ENCODE measurements at regions not wholly inside any gene's neighbourhood (a gene's known extent, or its start where the extent isn't known, plus 50 kb on each side); places are given as distances from the start of the nearest gene placed in this dataset.

DNA sequence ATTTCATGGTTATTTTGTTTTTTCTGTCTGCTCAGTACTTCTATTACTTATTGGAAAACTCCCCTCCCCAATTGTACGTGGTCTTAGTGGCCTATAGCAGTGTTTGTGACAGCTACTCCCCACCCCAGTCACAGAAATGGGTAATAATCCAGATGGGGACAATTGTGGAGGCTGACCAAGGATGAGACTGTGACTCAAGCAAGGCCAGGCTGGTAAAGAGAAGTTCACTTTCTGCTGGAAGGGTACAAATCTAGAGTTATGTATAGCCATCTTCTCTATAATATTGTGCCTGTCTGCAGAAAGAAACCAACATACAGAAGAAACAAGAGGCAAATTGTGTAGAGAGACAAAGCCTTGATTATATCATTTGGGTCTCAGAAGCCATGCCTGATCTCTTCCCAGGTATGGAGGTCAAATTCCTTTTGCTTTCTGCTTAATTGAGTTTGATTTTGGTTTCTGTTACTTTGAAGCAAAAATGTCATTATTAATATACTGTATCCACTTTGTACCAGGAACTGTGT, 270.4 kb downstream of the HLX start:
- no peak overlapping the region for H3K4me3 ChIP-seq (ENCODE audit: low read length in 3 of 3)
- H3K27ac ChIP-seq (ENCODE audit: low read depth in 2 of 2, low read length in 2 of 2): no peak overlapping the region
- H3K9me3 ChIP-seq (ENCODE audit: control insufficient read depth in 2 of 3, insufficient read depth in 1 of 3, low read length in 3 of 3): no peaks in the 10 kb centered on the region
- TF ChIP-seq, protein P1, sequence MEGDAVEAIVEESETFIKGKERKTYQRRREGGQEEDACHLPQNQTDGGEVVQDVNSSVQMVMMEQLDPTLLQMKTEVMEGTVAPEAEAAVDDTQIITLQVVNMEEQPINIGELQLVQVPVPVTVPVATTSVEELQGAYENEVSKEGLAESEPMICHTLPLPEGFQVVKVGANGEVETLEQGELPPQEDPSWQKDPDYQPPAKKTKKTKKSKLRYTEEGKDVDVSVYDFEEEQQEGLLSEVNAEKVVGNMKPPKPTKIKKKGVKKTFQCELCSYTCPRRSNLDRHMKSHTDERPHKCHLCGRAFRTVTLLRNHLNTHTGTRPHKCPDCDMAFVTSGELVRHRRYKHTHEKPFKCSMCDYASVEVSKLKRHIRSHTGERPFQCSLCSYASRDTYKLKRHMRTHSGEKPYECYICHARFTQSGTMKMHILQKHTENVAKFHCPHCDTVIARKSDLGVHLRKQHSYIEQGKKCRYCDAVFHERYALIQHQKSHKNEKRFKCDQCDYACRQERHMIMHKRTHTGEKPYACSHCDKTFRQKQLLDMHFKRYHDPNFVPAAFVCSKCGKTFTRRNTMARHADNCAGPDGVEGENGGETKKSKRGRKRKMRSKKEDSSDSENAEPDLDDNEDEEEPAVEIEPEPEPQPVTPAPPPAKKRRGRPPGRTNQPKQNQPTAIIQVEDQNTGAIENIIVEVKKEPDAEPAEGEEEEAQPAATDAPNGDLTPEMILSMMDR (IDR thresholded peaks at IDR 0.05; ENCODE audit: borderline replicate concordance, extremely low read depth, insufficient read depth): no peak
- FAIRE-seq: no peak
- DNase-seq: no peak
- no peaks in the 10 kb centered on the region for H3K4me1 ChIP-seq (ENCODE audit: control insufficient read depth in 2 of 3, insufficient read depth in 2 of 3, low read depth in 1 of 3, low read length in 3 of 3)
- H3K36me3 ChIP-seq (ENCODE audit: control insufficient read depth in 2 of 3, insufficient read depth in 3 of 3, low read length in 3 of 3): no peaks in the 10 kb centered on the region
- H3K9ac ChIP-seq (ENCODE audit: low read length in 3 of 3): no peak overlapping the region
- intact Hi-C loops (cut with DNase I): no loop called here
- H3K27me3 ChIP-seq (ENCODE audit: control insufficient read depth, insufficient read depth, low read length): no peaks in the 10 kb centered on the region

DNA sequence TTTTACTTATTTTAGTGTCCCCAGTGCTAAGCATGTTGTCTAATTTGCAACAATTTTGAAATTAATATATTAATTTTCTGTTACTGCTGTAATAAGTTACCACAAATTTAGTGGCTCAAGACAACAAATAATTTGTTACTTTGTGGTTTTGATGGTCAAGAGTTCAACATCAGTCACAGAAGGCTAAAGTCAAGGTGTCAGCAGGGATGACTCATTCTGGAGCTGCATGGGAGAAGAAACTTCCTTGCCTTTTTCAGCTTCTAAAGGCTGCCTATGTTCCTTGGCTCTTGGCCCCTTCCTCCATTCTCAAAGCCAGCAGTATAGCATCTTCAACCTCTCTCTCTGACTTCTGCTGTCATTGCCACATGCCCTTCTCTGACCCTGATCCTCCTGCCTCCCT, 271.8 kb downstream of the HLX start:
- Histone ChIP-seq H3K27me3 (ENCODE audit: control insufficient read depth, insufficient read depth, low read length) (no peaks in the 10 kb centered on the region), H3K9ac (ENCODE audit: low read length in 3 of 3) (no peak overlapping the region), H3K36me3 (ENCODE audit: control insufficient read depth in 2 of 3, insufficient read depth in 3 of 3, low read length in 3 of 3) (no peaks in the 10 kb centered on the region), H3K27ac (ENCODE audit: low read depth in 2 of 2, low read length in 2 of 2) (no peak overlapping the region), H3K9me3 (ENCODE audit: control insufficient read depth in 2 of 3, insufficient read depth in 1 of 3, low read length in 3 of 3) (no peaks in the 10 kb centered on the region), H3K4me1 (ENCODE audit: control insufficient read depth in 2 of 3, insufficient read depth in 2 of 3, low read depth in 1 of 3, low read length in 3 of 3) (no peaks in the 10 kb centered on the region), H3K4me3 (ENCODE audit: low read length in 3 of 3) (no peak overlapping the region)
- FAIRE-seq: no peak
- intact Hi-C loops (cut with DNase I): no loop called here
- no peak for DNase-seq
- TF ChIP-seq, protein P1 (IDR thresholded peaks at IDR 0.05; ENCODE audit: borderline replicate concordance, extremely low read depth, insufficient read depth): no peak

DNA sequence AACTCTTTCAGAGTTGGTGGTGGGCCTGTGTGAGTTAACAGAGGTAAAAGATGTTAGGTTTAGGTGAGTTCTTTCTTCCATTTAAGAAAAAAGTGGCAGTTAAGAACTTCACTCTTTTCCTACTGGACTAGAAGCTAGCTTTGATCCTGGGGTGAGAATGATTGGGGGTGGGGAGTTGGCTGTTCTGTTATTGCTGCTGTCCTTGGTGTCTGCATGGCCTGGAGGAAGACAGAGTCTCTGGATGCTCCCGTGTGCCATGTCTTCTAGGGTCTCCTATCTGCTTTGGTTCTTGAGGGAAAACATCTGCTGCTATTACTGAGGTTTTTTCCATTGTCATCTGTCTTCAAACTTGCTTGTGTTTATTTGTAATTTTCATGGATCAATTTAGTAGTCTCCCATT, 275.7 kb downstream of the HLX start:
- Histone ChIP-seq H3K27me3 (ENCODE audit: control insufficient read depth, insufficient read depth, low read length) (no peaks in the 10 kb centered on the region), H3K4me1 (ENCODE audit: control insufficient read depth in 2 of 3, insufficient read depth in 2 of 3, low read depth in 1 of 3, low read length in 3 of 3) (no peaks in the 10 kb centered on the region), H3K27ac (ENCODE audit: low read depth in 2 of 2, low read length in 2 of 2) (no peak overlapping the region), H3K36me3 (ENCODE audit: control insufficient read depth in 2 of 3, insufficient read depth in 3 of 3, low read length in 3 of 3) (no peaks in the 10 kb centered on the region), H3K4me3 (ENCODE audit: low read length in 3 of 3) (no peak overlapping the region), H3K9me3 (ENCODE audit: control insufficient read depth in 2 of 3, insufficient read depth in 1 of 3, low read length in 3 of 3) (no peaks in the 10 kb centered on the region), H3K9ac (ENCODE audit: low read length in 3 of 3) (no peak overlapping the region)
- TF ChIP-seq, protein P1 (IDR thresholded peaks at IDR 0.05; ENCODE audit: borderline replicate concordance, extremely low read depth, insufficient read depth): no peak
- FAIRE-seq (no peak), DNase-seq (no peak)
- intact Hi-C loops (cut with DNase I): no loop called here
